ENCODE measurements at regions not wholly inside any gene's neighbourhood (a gene's known extent, or its start where the extent isn't known, plus 50 kb on each side); places are given as distances from the start of the nearest gene placed in this dataset.

DNA sequence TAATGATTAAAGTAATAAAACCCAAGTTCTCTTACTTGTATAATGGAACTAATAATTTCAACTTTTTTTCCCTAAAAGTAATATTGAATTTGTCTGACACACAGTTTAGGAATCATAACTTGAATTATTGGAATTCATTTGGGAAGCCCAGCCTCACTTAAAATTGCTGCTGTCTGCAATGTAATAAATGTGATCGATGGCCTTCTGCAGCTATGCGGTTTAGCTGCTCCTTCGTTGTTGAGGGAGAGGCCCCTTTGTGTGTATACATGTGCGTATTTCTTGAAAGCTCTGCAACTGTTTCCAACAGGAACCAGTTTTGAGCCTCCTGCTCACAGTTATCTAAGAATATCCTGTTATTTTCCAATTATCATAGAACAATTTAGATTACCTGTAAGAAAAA, 152.5 kb downstream of the AKR1D1 start:
- no peak overlapping the region for H3K4me3 ChIP-seq (ENCODE audit: low read depth, low read length)
- DNase-seq (ENCODE audit: low read depth), result no peak
- TF ChIP-seq, protein P1, sequence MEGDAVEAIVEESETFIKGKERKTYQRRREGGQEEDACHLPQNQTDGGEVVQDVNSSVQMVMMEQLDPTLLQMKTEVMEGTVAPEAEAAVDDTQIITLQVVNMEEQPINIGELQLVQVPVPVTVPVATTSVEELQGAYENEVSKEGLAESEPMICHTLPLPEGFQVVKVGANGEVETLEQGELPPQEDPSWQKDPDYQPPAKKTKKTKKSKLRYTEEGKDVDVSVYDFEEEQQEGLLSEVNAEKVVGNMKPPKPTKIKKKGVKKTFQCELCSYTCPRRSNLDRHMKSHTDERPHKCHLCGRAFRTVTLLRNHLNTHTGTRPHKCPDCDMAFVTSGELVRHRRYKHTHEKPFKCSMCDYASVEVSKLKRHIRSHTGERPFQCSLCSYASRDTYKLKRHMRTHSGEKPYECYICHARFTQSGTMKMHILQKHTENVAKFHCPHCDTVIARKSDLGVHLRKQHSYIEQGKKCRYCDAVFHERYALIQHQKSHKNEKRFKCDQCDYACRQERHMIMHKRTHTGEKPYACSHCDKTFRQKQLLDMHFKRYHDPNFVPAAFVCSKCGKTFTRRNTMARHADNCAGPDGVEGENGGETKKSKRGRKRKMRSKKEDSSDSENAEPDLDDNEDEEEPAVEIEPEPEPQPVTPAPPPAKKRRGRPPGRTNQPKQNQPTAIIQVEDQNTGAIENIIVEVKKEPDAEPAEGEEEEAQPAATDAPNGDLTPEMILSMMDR (IDR thresholded peaks at IDR 0.05; ENCODE audit: insufficient read depth, low read length), result no peak

DNA sequence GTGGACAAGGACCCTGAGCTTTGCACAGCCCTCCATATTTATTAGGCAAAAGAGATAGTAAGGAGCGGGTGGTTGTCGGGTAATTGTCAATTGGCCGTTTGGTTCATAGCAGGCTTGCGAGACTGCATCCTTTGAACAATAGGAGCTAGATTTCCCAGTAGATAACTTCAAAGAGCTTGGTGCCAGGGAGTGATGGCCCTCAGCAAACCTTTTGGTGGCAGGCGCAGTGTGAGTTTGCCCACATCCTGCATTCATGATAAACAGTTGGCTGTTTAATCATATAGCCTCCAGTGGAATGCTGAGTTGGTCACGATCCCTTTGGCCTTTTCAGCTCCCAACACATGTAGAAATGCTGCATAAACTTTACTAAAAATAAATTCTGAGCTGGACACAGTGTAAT, 156.9 kb downstream of the AKR1D1 start:
- TF ChIP-seq, protein P1 (IDR thresholded peaks at IDR 0.05; ENCODE audit: insufficient read depth, low read length), result no peak

DNA sequence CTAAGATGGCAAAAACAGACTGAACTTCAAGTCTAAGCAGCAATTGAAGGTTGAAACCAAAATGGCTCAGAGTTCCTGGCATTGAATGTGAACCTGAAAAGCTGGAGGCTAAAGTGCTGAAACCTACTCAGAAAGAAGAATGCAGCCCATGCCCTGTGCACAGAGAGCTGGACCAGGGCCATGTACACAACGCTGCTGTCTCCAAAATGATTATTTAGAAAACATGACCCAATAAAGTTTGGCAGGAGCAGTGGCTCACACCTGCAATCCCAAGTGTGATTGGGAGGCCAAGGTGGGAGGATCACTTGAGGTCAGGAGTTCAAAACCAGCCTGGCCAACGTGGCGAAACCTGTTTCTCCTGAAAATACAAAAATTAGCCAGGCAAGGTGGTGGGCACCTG, 158.9 kb downstream of the AKR1D1 start:
- no peak overlapping the region for H3K4me3 ChIP-seq (ENCODE audit: low read depth, low read length)
- no peak for DNase-seq (ENCODE audit: low read depth)
- TF ChIP-seq, protein P1 (IDR thresholded peaks at IDR 0.05; ENCODE audit: insufficient read depth, low read length), result no peak

More for the DNA sequence above, 156.9 kb downstream of the AKR1D1 start:
- H3K4me3 ChIP-seq (ENCODE audit: low read depth, low read length), result no peak overlapping the region
- DNase-seq (ENCODE audit: low read depth), result no peak

DNA sequence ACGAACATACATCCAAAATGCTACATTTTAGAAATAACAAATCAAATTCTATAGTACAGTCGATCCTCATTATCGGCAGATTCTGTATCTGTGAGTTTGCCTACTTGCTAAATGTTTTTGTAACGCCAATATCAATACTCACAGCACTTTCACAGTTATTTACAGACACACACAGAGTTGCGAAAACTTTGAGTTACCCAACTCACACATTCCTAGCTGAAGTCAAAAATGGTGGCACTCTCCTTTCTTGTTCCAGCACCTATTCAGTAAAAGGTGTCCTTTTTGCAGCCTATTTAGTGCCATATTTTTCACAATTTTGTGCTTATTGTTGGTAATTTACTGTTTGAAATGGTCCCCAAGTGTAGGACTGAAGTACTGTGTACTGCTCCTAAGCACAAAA, 161.7 kb downstream of the AKR1D1 start:
- no peak for DNase-seq (ENCODE audit: low read depth)
- no peak overlapping the region for H3K4me3 ChIP-seq (ENCODE audit: low read depth, low read length)
- TF ChIP-seq, protein P1 (IDR thresholded peaks at IDR 0.05; ENCODE audit: insufficient read depth, low read length), result no peak

DNA sequence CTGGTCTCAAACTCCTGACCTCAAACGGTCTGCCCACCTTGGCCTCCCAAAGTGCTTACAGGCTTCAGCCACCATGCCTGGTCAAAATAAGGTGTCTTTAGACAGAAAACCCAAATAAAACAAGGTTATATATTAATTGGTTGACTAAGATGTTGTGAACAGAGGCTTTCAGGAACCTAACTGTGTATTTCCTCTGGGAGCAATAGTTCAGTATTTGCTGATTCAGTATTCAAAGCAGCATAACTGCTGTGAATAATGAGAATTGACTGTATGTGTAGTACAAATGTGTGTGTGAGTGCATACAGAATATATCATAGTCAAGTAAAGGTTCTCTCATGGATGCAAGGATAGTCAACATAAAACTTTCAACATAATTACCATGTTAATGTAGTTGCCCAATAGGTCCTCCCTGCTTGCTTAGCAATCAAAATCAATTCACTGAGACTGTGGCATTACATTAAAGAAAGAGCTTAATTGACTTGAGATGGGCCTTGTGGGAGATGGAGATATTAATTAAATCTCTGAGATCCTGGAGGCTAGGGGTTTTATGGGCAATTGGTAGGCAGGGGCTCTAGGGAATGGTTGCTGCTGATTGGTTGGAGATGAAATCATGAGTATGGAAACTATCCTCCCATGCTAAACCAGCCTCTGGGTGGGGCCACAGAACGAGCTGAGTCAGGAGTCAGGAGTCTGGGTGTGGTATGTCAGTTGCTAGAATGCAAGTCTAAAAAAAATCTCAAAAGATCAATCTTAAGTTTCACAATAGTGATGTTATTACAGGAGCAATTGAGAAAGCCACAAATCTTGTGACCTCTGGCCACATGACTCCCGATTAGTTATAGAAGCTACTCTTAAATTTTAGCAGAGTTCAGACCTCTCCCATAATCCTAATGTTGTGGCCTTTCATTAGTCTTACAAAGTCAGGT, 162.7 kb downstream of the AKR1D1 start:
- peak; percentile 7 for DNase-seq (ENCODE audit: low read depth)
- TF ChIP-seq, protein P1 (IDR thresholded peaks at IDR 0.05; ENCODE audit: insufficient read depth, low read length), result no peak
- H3K4me3 ChIP-seq (ENCODE audit: low read depth, low read length), result no peak overlapping the region

DNA sequence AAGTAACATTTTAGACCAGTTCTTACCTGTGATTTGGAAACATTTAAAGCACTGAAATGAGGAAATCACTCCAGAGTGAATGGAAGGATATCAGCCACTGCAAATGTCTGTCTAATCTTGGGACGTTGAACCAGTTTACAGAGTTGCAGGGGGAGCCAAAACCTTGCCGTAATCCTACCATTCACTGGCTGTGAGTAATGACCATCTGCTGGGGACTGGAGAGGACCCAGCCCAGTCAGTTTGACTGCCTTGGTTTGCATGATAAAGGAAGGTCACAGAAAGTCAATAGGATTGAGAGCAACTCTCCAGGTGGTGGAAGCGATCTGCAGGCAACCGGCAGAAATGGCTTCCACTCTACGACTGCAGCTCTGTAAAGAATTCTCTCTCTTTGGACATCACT, 167.2 kb downstream of the AKR1D1 start:
- no peak for DNase-seq (ENCODE audit: low read depth)
- H3K4me3 ChIP-seq (ENCODE audit: low read depth, low read length), result no peak overlapping the region
- TF ChIP-seq, protein P1 (IDR thresholded peaks at IDR 0.05; ENCODE audit: insufficient read depth, low read length), result no peak
